Nephron (organoid): ENCODE measurements at regions not wholly inside any gene's neighbourhood (a gene's known extent, or its start where the extent isn't known, plus 50 kb on each side); places are given as distances from the start of the nearest gene placed in this dataset.

Source experiments
- H3K27ac Mint-ChIP-seq, 3 experiments: 2 replicates each; pipeline ENCODE4 v1.8.0; 2020; ENCODE audit warnings: mixed read lengths in 3 of 3, mild to moderate bottlenecking in 2 of 3, moderate library complexity in 1 of 3
- H3K27me3 Mint-ChIP-seq: 2 replicates; pipeline ENCODE4 v1.8.0; 2021; ENCODE audit warnings: low read depth, mild to moderate bottlenecking, moderate library complexity, mixed read lengths
- H3K36me3 Mint-ChIP-seq: 2 replicates; pipeline ENCODE4 v1.8.0; 2020; ENCODE audit warnings: low read depth, mixed read lengths
- H3K4me1 Mint-ChIP-seq: 2 replicates; pipeline ENCODE4 v1.8.0; 2020; ENCODE audit warnings: mixed read lengths
- H3K4me3 Mint-ChIP-seq, 3 experiments: 2 replicates each; pipeline ENCODE4 v1.8.0; 2020; ENCODE audit warnings: mild to moderate bottlenecking in 3 of 3, mixed read lengths in 3 of 3, moderate library complexity in 2 of 3
- H3K9me3 Mint-ChIP-seq: 2 replicates; pipeline ENCODE4 v1.8.0; 2020; ENCODE audit warnings: mixed read lengths
- CTCF ChIP-seq, 3 experiments: fragments of 200-600 bp; sonication (generic); IDR thresholded peaks; one replicate each; pipeline ENCODE4 v1.5.0; 2021; ENCODE audit warnings: antibody characterized with exemption in 3 of 3; ENCODE audit not compliant: unreplicated experiment in 3 of 3

DNA sequence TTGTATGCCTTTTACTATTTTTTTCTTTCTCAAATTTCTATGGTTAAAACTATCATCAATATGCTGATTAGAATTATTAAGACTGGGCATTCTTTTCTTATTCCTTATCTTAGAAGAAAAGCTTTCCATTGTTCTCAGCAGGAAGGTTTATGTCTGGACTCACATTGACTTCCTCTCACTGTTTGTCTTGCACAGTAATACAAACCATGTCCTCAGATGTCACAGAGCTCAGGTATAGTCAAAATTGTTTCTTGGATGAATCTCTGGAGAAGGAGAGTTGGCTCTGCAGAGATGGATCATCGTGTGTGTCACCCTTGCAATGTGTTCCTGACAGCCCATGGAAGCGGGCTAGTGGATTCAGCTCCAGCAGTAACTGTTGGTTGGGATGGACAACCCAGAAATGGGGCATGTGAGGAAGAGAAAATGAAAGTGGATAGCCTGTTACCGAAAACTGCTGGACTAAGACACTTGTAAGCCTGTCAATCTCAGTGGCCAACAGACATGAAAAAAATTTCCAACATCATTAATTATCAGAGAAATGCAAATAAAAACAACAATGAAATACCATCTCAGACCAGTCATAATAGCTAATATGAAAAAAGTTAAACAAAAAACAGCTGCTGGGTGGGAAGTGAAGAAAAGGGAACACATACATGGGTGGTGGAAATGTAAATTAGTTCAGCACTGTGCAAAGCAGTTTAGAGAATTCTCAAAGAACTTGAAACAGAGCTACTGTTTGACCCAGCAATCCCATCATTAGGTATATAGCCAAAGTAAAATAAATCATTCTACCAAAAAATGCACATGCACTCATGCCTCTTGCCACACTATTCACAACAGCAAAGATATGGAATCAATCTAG, 967.8 kb downstream of the TMEM121 start:
- no peak for TF ChIP-seq CTCF (IDR thresholded peaks at IDR 0.05; ENCODE audit: unreplicated experiment in 3 of 3)
- Mint-ChIP-seq H3K4me1 (no peaks in the 10 kb centered on the region), H3K27me3 (no peaks in the 10 kb centered on the region), H3K9me3 (peaks cover 56% of the 10 kb centered on the region), H3K27ac (no peak overlapping the region), H3K4me3 (no peak overlapping the region), H3K36me3 (peaks cover 8% of the 10 kb centered on the region)

DNA sequence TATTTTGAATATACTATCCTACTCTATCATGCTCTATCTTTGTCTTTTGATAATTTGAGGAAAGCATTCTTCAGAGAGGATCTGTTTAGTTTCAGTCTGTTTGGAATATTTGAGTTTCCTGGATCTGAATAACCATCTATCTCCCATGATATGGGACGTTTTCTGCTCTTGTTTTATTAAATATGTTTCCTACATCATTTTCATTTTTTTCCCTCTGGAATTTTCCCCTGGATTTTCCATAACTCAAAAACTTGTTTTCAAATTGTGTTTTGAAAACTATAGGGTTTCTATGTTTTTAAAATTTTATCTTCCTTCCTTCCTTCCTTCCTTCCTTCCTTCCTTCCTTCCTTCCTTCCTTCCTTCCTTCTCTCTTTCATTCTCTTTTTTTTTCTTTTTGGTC, 974.2 kb downstream of the TMEM121 start:
- Mint-ChIP-seq H3K36me3 (peaks cover 3% of the 10 kb centered on the region), H3K4me1 (no peaks in the 10 kb centered on the region), H3K27ac (no peak overlapping the region), H3K4me3 (no peak overlapping the region), H3K27me3 (no peaks in the 10 kb centered on the region), H3K9me3 (peaks cover 68% of the 10 kb centered on the region)
- TF ChIP-seq CTCF (IDR thresholded peaks at IDR 0.05; ENCODE audit: unreplicated experiment in 3 of 3) = no peak

DNA sequence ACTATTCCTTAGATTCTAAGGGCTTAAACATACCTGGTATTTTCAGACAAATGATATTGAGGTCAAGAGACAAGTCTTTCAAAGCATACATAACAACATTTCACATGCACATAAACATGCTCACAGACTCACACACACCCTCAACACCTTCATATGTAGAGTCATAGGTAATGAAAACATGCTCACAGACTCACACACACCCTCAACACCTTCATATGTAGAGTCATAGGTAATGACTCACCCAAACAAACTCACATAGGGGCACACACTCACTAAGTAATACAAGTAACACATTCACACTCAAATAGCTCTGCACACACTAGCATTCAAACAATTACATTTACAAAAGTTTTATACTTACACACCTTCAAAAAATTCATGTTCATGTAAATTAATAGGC, 975.5 kb downstream of the TMEM121 start:
- Mint-ChIP-seq H3K4me3 (no peak overlapping the region), H3K9me3 (peaks cover 67% of the 10 kb centered on the region), H3K36me3 (peaks cover 3% of the 10 kb centered on the region), H3K27me3 (no peaks in the 10 kb centered on the region), H3K27ac (no peak overlapping the region), H3K4me1 (no peaks in the 10 kb centered on the region)
- TF ChIP-seq CTCF (IDR thresholded peaks at IDR 0.05; ENCODE audit: unreplicated experiment in 3 of 3) = no peak

DNA sequence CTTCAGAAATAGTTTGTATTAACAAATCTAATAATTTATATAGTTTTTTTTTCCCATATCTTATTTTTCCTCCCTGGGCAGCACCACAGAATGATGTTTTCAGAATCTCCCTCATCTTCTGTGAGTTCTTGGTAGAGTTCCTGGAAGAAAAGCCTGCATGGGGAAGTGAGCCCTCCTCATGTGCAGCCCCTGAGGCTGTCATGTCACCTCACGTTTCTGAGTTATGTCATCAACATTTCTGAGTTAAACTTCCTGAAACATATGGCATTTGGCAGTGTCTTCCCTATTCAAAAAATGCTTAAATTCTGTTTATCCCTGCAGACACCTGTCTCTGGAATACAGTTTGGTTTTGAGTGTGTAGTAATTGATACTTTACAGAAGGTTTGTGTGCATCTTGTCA, 979.0 kb downstream of the TMEM121 start:
- Mint-ChIP-seq H3K36me3 (no peaks in the 10 kb centered on the region), H3K4me3 (no peak overlapping the region), H3K27ac (no peak overlapping the region), H3K9me3 (peaks cover 61% of the 10 kb centered on the region), H3K27me3 (no peaks in the 10 kb centered on the region), H3K4me1 (no peaks in the 10 kb centered on the region)
- no peak for TF ChIP-seq CTCF (IDR thresholded peaks at IDR 0.05; ENCODE audit: unreplicated experiment in 3 of 3)

DNA sequence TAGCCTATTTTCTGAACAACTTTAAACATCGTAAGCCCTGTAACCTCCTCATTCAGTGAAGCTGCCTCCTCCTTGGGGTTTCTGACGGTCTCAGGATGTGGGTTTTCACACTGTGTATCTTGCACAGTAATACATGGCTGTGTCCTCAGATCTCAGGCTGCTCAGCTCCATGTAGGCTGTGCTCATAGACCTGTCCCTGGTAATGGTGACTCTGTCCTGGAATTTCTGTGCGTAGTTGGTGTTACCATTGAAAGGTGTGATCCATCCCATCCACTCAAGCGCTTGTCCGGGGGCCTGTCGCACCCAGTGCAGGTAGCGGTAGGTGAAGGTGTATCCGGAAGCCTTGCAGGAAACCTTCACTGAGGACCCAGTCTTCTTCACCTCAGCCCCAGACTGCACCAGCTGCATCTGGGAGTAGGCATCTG, 980.5 kb downstream of the TMEM121 start:
- Mint-ChIP-seq H3K27ac (no peak overlapping the region), H3K27me3 (no peaks in the 10 kb centered on the region), H3K36me3 (no peaks in the 10 kb centered on the region), H3K9me3 (peaks cover 68% of the 10 kb centered on the region), H3K4me1 (no peaks in the 10 kb centered on the region), H3K4me3 (no peak overlapping the region)
- TF ChIP-seq CTCF (IDR thresholded peaks at IDR 0.05; ENCODE audit: unreplicated experiment in 3 of 3) = no peak

- H3K27me3 Mint-ChIP-seq = no peaks in the 10 kb centered on the region
- no peak overlapping the region for H3K4me3 Mint-ChIP-seq
- no peaks in the 10 kb centered on the region for H3K4me1 Mint-ChIP-seq
- no peak for TF ChIP-seq CTCF (IDR thresholded peaks at IDR 0.05; ENCODE audit: unreplicated experiment in 3 of 3)
- H3K36me3 Mint-ChIP-seq = no peaks in the 10 kb centered on the region
- no peak overlapping the region for H3K27ac Mint-ChIP-seq
- peaks cover 67% of the 10 kb centered on the region for H3K9me3 Mint-ChIP-seq
These were observed 981.0 kb downstream of the TMEM121 start for GRCh38 chr14:106507354-106507753.
